ENCODE measurements at regions not wholly inside any gene's neighbourhood (a gene's known extent, or its start where the extent isn't known, plus 50 kb on each side); places are given as distances from the start of the nearest gene placed in this dataset.
A peak's percentile ranks its signal among the peaks of the same experiment; 100 is the strongest.

- Mint-ChIP-seq H3K9me3 (ENCODE audit: unreplicated experiment) (peaks cover 5% of the 10 kb centered on the region), H3K27me3 (ENCODE audit: low read depth, unreplicated experiment) (peaks cover 11% of the 10 kb centered on the region), H3K36me3 (ENCODE audit: low read depth, unreplicated experiment) (peaks cover 2% of the 10 kb centered on the region), H3K4me3 (ENCODE audit: unreplicated experiment) (no peak overlapping the region), H3K4me1 (ENCODE audit: low read depth, unreplicated experiment) (no peaks in the 10 kb centered on the region), H3K27ac (ENCODE audit: unreplicated experiment) (no peak overlapping the region)
- H3K4me3 ChIP-seq (ENCODE audit: insufficient read depth, low read depth, low read length), result no peak overlapping the region
- H3K27me3 ChIP-seq (ENCODE audit: insufficient read depth, low read length), result no peaks in the 10 kb centered on the region
- no peak overlapping the region for H3K27ac ChIP-seq (ENCODE audit: low read depth, low read length)
- H3K9me3 ChIP-seq (ENCODE audit: insufficient read depth, low read depth, low read length), result no peaks in the 10 kb centered on the region
- FAIRE-seq (no peak), DNase-seq (ENCODE audit: low read depth) (no peak)
- TF ChIP-seq CTCF (IDR thresholded peaks at IDR 0.05; ENCODE audit: insufficient read depth, low read depth, low read length) (no peak), EZH2 (IDR thresholded peaks at IDR 0.05; ENCODE audit: insufficient read depth, low read length) (no peak)
- no peak overlapping the region for H3K4me2 ChIP-seq (ENCODE audit: low read length)
- no peak overlapping the region for H2AFZ ChIP-seq (ENCODE audit: low read depth, low read length)
- no peaks in the 10 kb centered on the region for H4K20me1 ChIP-seq (ENCODE audit: insufficient read depth, low read length)
- no peaks in the 10 kb centered on the region for H3K36me3 ChIP-seq (ENCODE audit: insufficient read depth, low read length)
- no peaks in the 10 kb centered on the region for H3K4me1 ChIP-seq (ENCODE audit: insufficient read depth, low read length)
- no peaks in the 10 kb centered on the region for H3K79me2 ChIP-seq (ENCODE audit: insufficient read depth, low read length)
- H3K9ac ChIP-seq (ENCODE audit: low read length), result no peak overlapping the region
Measured at GRCh38 chr4:52164116-52164515, 113.0 kb downstream of the SPATA18 start.

- Histone ChIP-seq H3K4me2 (ENCODE audit: low read length) (no peak overlapping the region), H3K27ac (ENCODE audit: low read depth, low read length) (no peak overlapping the region), H3K9me3 (ENCODE audit: insufficient read depth, low read depth, low read length) (no peaks in the 10 kb centered on the region), H3K27me3 (ENCODE audit: insufficient read depth, low read length) (no peaks in the 10 kb centered on the region), H4K20me1 (ENCODE audit: insufficient read depth, low read length) (no peaks in the 10 kb centered on the region), H2AFZ (ENCODE audit: low read depth, low read length) (no peak overlapping the region), H3K4me3 (ENCODE audit: insufficient read depth, low read depth, low read length) (no peak overlapping the region), H3K79me2 (ENCODE audit: insufficient read depth, low read length) (no peaks in the 10 kb centered on the region), H3K36me3 (ENCODE audit: insufficient read depth, low read length) (no peaks in the 10 kb centered on the region), H3K4me1 (ENCODE audit: insufficient read depth, low read length) (no peaks in the 10 kb centered on the region), H3K9ac (ENCODE audit: low read length) (no peak overlapping the region)
- Mint-ChIP-seq H3K36me3 (ENCODE audit: low read depth, unreplicated experiment) (no peaks in the 10 kb centered on the region), H3K4me1 (ENCODE audit: low read depth, unreplicated experiment) (no peaks in the 10 kb centered on the region), H3K27me3 (ENCODE audit: low read depth, unreplicated experiment) (no peaks in the 10 kb centered on the region), H3K4me3 (ENCODE audit: unreplicated experiment) (no peak overlapping the region), H3K9me3 (ENCODE audit: unreplicated experiment) (peaks cover 2% of the 10 kb centered on the region), H3K27ac (ENCODE audit: unreplicated experiment) (no peak overlapping the region)
- peak; percentile 43 for FAIRE-seq
- TF ChIP-seq EZH2 (IDR thresholded peaks at IDR 0.05; ENCODE audit: insufficient read depth, low read length) (no peak), CTCF (IDR thresholded peaks at IDR 0.05; ENCODE audit: insufficient read depth, low read depth, low read length) (peak; percentile 9)
- no peak for DNase-seq (ENCODE audit: low read depth)
Measured at GRCh38 chr4:52172166-52172565, 121.1 kb downstream of the SPATA18 start.

- no peak for TF ChIP-seq CTCF (IDR thresholded peaks at IDR 0.05; ENCODE audit: insufficient read depth, low read depth, low read length)
- no peak for TF ChIP-seq EZH2 (IDR thresholded peaks at IDR 0.05; ENCODE audit: insufficient read depth, low read length)
- no peak overlapping the region for H3K4me3 ChIP-seq (ENCODE audit: insufficient read depth, low read depth, low read length)
- no peaks in the 10 kb centered on the region for H3K36me3 Mint-ChIP-seq (ENCODE audit: low read depth, unreplicated experiment)
Measured at GRCh38 chr4:52173470-52174045, 122.5 kb downstream of the SPATA18 start.

More at GRCh38 chr4:52173470-52174045, 122.5 kb downstream of the SPATA18 start:
- no peak overlapping the region for H3K4me3 Mint-ChIP-seq (ENCODE audit: unreplicated experiment)
- H3K36me3 ChIP-seq (ENCODE audit: insufficient read depth, low read length), result no peaks in the 10 kb centered on the region
- FAIRE-seq (no peak), DNase-seq (ENCODE audit: low read depth) (no peak)
- H3K4me1 ChIP-seq (ENCODE audit: insufficient read depth, low read length), result no peaks in the 10 kb centered on the region
- H2AFZ ChIP-seq (ENCODE audit: low read depth, low read length), result no peak overlapping the region
- no peak overlapping the region for H3K4me2 ChIP-seq (ENCODE audit: low read length)
- no peak overlapping the region for H3K9ac ChIP-seq (ENCODE audit: low read length)
- no peaks in the 10 kb centered on the region for H4K20me1 ChIP-seq (ENCODE audit: insufficient read depth, low read length)
- no peaks in the 10 kb centered on the region for H3K9me3 ChIP-seq (ENCODE audit: insufficient read depth, low read depth, low read length)
- H3K4me1 Mint-ChIP-seq (ENCODE audit: low read depth, unreplicated experiment), result no peaks in the 10 kb centered on the region
- H3K79me2 ChIP-seq (ENCODE audit: insufficient read depth, low read length), result no peaks in the 10 kb centered on the region
- no peak overlapping the region for H3K27ac Mint-ChIP-seq (ENCODE audit: unreplicated experiment)
- no peaks in the 10 kb centered on the region for H3K27me3 ChIP-seq (ENCODE audit: insufficient read depth, low read length)
- H3K9me3 Mint-ChIP-seq (ENCODE audit: unreplicated experiment), result no peaks in the 10 kb centered on the region
- no peak overlapping the region for H3K27ac ChIP-seq (ENCODE audit: low read depth, low read length)
- no peaks in the 10 kb centered on the region for H3K27me3 Mint-ChIP-seq (ENCODE audit: low read depth, unreplicated experiment)
